ENCODE measurements at regions not wholly inside any gene's neighbourhood (a gene's known extent, or its start where the extent isn't known, plus 50 kb on each side); places are given as distances from the start of the nearest gene placed in this dataset.
"Not testable (repeated sequence)": the region's sequence is repeated elsewhere in the genome, so short reads cannot be mapped to it uniquely, and the experiment has no call there.

DNA sequence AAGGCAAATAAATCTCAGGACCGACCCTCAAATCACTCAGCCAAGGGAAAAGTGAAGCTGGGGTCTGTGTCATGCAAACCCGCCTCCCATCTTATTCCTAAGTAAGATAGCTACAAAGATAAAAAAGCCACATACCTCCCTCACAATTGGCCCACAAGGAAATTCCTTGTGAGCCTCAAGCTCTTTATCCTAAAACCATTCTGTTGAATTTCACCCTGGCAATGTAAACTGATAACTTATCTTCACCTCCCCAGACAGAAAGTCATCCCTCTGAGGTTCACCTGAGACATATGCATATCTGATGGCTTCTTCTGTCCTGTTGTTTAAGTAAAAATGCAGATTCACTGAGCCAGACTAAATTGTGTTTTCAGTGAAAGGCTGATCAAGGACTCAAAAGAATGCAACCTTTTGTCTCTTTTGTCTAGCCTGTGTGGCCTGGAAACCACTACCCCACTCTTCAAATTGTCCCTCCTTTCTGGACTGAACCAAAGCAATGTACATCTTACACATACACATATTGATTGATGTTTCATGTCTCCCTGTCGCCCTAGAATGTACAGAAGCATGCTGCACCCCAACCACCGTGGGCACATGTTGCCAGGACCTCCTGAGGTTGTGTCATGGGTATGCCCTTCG is 91.3 kb downstream of the MFAP3L start:
- H3K9me3 ChIP-seq (ENCODE audit: control insufficient read depth, low read length) = no peaks in the 10 kb centered on the region
- H3K27me3 ChIP-seq (ENCODE audit: control insufficient read depth, insufficient read depth) = no peaks in the 10 kb centered on the region
- H3K27ac ChIP-seq (ENCODE audit: low read length) = no peak overlapping the region
- DNase-seq = no peak
- WGBS = 74% methylated on average over 5 of the region's 5 CpGs
- intact Hi-C loops (cut with DNase I) = no loop called here
- H3K4me3 ChIP-seq (ENCODE audit: low read length) = no peak overlapping the region
- ATAC-seq = no peak
- H3K4me1 ChIP-seq (ENCODE audit: control insufficient read depth, insufficient read depth, low read length) = no peaks in the 10 kb centered on the region

DNA sequence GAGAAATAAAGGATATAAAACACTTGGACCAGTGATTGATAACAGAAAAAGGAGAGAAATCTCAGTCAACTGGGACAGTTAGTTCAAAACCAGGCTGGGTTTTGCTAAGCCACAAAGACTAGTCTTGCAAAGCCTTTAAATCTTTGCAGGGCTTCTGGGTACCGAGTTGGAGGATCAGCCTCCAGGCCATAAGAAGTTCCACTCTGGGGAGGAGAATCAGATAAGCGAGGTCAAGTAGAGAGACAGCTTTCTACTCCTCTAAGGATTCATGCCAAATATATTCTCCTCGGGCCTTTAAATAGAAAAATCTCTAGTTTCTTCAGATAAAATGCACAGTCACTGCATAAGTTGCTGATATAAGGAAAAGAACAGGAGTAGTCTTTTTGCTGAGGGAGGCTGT is 92.7 kb downstream of the MFAP3L start:
- DNase-seq = no peak
- WGBS = 35% methylated on average over 3 of the region's 3 CpGs
- ATAC-seq = no peak
- Histone ChIP-seq H3K27ac (ENCODE audit: low read length) (no peak overlapping the region), H3K4me3 (ENCODE audit: low read length) (no peak overlapping the region), H3K9me3 (ENCODE audit: control insufficient read depth, low read length) (no peaks in the 10 kb centered on the region), H3K27me3 (ENCODE audit: control insufficient read depth, insufficient read depth) (no peaks in the 10 kb centered on the region), H3K4me1 (ENCODE audit: control insufficient read depth, insufficient read depth, low read length) (no peaks in the 10 kb centered on the region)
- intact Hi-C loops (cut with DNase I) = no loop called here

DNA sequence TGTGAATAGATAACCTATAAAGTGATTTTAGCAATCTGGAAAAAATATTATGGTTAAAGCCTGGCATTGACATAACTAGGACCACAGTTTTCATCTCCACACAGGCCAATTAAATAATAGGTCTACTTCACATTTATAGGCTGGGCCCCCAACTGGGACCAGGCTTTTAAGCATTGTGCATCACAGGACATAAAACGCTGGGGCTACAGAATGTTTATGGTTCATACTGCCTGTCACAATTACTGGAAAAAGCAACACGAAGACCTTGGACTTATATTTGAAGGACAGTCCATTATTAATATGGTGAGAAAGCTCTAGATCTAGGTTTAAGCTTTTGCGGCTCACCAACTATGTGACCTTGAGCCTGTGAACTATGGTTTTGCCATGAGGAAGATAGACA is 94.2 kb downstream of the MFAP3L start:
- no peak overlapping the region for H3K4me3 ChIP-seq (ENCODE audit: low read length)
- no peaks in the 10 kb centered on the region for H3K9me3 ChIP-seq (ENCODE audit: control insufficient read depth, low read length)
- intact Hi-C loops (cut with DNase I) = no loop called here
- no peak overlapping the region for H3K27ac ChIP-seq (ENCODE audit: low read length)
- DNase-seq (no peak), ATAC-seq (no peak)
- 88% methylated on average over 3 of the region's 3 CpGs for WGBS
- H3K4me1 ChIP-seq (ENCODE audit: control insufficient read depth, insufficient read depth, low read length) = no peaks in the 10 kb centered on the region
- no peaks in the 10 kb centered on the region for H3K27me3 ChIP-seq (ENCODE audit: control insufficient read depth, insufficient read depth)

DNA sequence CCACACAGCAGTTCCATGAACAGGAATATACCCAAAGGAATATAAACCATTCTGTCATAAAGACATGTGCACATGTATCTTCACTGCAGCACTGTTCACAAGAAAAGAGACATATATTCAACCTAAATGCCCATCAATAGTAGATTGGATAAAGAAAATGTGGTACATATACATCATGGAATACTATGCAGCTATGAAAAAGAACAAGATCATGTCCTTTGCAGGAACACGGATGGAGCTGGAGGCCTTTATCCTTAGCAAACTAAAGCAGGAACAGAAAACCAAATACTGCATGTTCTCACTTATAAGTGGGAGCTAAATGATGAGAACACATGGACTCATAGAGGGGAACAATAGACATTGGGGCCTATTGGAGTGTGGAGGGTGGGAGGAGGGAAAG is 95.4 kb downstream of the MFAP3L start:
- DNase-seq; H3K27me3 ChIP-seq (ENCODE audit: control insufficient read depth, insufficient read depth); intact Hi-C loops (cut with DNase I); ATAC-seq; H3K4me3 ChIP-seq (ENCODE audit: low read length); H3K9me3 ChIP-seq (ENCODE audit: control insufficient read depth, low read length); H3K4me1 ChIP-seq (ENCODE audit: control insufficient read depth, insufficient read depth, low read length); H3K27ac ChIP-seq (ENCODE audit: low read length): not testable (repeated sequence)
- WGBS = 84% methylated on average over 1 of the region's 1 CpG

DNA sequence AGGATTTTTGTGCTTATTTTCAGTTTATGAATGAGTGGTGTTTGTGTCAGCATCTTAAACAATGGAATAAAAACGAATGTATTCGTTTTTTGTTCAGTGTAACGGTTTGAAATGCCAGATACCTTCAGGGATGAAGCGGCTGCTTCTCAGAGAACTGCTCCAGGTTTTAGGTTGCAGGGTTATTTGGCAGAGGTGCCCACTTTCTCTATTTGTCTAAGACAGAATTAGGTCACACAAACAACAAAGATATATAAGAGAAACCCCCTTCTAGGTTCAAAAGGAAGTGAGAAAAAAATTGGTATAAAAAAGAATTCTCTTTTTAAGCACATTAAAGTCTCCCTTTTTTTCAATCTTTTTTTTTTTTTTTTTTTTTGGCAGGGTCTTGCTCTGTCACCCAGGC is 98.9 kb downstream of the MFAP3L start:
- no peak for DNase-seq
- WGBS = 74% methylated on average over 4 of the region's 4 CpGs
- Histone ChIP-seq H3K4me3 (ENCODE audit: low read length) (no peak overlapping the region), H3K9me3 (ENCODE audit: control insufficient read depth, low read length) (no peaks in the 10 kb centered on the region), H3K27me3 (ENCODE audit: control insufficient read depth, insufficient read depth) (no peaks in the 10 kb centered on the region), H3K4me1 (ENCODE audit: control insufficient read depth, insufficient read depth, low read length) (no peaks in the 10 kb centered on the region), H3K27ac (ENCODE audit: low read length) (no peak overlapping the region)
- ATAC-seq = no peak
- intact Hi-C loops (cut with DNase I) = no loop called here

DNA sequence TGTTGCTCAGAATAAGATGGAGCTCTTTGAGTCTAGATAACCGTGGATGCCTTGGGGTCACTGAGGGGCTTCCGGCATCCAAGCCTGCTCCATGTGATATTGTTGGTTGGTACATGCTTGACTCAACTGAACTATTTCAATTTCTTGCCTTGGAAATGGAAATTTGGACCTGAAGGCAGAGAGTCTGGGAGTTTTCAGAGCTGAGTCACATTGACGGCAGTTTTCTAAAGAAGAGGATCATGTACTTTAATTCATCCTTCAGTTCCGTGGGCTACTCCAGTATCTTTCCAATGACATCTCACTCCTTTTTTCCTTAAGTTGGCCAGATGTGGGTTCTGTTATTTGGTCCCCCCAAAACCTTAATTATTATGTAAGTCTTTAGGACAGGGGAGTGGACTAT is 100.5 kb downstream of the MFAP3L start:
- no peak for ATAC-seq

DNA sequence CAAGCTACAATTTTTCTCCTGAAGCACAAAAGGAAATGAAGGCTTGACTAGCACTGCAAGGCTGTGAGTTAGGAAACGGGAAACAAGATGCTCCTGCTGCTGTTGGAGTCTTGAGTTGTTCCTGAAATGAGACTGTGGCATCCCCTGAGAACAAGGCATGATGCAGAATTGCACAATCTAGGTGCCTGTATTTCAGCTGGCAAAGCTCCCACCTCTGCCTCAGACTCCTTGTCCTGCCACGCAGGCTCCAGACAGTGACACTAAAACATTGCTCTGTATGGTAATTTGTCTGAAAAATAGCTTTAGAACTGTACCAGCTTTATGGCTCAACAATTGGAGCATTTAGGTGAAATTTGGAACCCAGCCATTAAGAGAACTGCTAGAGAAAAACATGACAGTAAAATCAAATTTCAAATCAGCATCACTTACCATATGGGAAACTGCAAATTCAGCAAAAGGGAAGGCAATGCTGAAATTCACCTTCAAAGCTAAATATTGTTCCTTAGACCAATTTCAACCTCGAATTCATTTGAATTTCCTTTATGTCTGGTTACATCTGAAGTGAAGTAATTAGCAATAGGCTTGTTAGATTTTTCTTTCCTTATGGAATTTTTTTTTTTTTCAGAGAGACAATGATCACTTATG is 103.4 kb downstream of the MFAP3L start:
- Histone ChIP-seq H3K4me3 (ENCODE audit: low read length) (no peak overlapping the region), H3K4me1 (ENCODE audit: control insufficient read depth, insufficient read depth, low read length) (no peaks in the 10 kb centered on the region), H3K27ac (ENCODE audit: low read length) (no peak overlapping the region), H3K9me3 (ENCODE audit: control insufficient read depth, low read length) (no peaks in the 10 kb centered on the region), H3K27me3 (ENCODE audit: control insufficient read depth, insufficient read depth) (no peaks in the 10 kb centered on the region)
- ATAC-seq = no peak
- intact Hi-C loops (cut with DNase I) = no loop called here
- WGBS = 49% methylated on average over 3 of the region's 3 CpGs
- no peak for DNase-seq

More for the DNA sequence above, 100.5 kb downstream of the MFAP3L start:
- intact Hi-C loops (cut with DNase I) = no loop called here
- H3K9me3 ChIP-seq (ENCODE audit: control insufficient read depth, low read length) = no peaks in the 10 kb centered on the region
- 88% methylated on average over 4 of the region's 4 CpGs for WGBS
- no peaks in the 10 kb centered on the region for H3K4me1 ChIP-seq (ENCODE audit: control insufficient read depth, insufficient read depth, low read length)
- H3K4me3 ChIP-seq (ENCODE audit: low read length) = no peak overlapping the region
- no peaks in the 10 kb centered on the region for H3K27me3 ChIP-seq (ENCODE audit: control insufficient read depth, insufficient read depth)
- no peak for DNase-seq
- H3K27ac ChIP-seq (ENCODE audit: low read length) = no peak overlapping the region

DNA sequence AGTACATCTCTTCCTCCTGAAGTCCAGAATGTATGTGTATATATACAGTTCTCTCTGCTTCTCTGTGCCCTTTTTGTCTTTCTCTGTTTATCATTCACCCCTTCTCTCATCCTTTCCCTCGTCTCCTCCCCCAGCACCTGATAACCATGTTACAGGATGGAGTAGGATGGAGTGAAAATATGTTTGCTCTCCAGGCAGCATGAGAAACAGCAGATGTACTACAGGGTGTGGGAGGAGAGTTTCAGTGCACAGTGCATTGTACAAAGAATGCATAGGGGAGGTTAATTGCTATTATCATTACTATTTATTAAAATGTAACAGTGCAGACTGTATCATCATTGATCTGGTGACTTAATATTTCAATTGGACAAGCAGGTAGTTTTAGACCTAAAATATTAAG is 104.5 kb downstream of the MFAP3L start:
- intact Hi-C loops (cut with DNase I) = no loop called here
- Histone ChIP-seq H3K9me3 (ENCODE audit: control insufficient read depth, low read length) (no peaks in the 10 kb centered on the region), H3K4me3 (ENCODE audit: low read length) (no peak overlapping the region), H3K27ac (ENCODE audit: low read length) (no peak overlapping the region), H3K4me1 (ENCODE audit: control insufficient read depth, insufficient read depth, low read length) (no peaks in the 10 kb centered on the region), H3K27me3 (ENCODE audit: control insufficient read depth, insufficient read depth) (no peaks in the 10 kb centered on the region)
- DNase-seq (no peak), ATAC-seq (no peak)
- 42% methylated on average over 1 of the region's 1 CpG for WGBS

DNA sequence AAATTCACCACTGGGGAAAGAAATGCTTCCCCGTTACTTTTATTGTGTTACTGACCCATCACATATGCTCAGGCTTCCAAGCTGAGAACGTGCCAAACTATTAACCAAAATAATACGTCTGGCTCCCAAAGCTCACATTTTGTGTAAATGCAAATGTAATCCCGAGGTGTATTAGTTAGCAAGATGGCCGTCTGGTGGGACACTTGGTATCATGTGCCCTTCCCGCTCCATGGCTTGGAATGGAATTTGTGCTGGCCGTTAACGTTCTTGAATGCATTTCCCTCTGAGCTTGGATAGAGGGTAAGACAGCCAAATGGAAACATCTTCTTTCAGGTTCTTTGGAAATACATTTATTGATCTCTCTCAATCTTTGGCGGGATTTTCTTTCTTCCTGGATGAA is 105.0 kb downstream of the MFAP3L start:
- 81% methylated on average over 9 of the region's 9 CpGs for WGBS
- intact Hi-C loops (cut with DNase I) = no loop called here
- no peaks in the 10 kb centered on the region for H3K27me3 ChIP-seq (ENCODE audit: control insufficient read depth, insufficient read depth)

DNA sequence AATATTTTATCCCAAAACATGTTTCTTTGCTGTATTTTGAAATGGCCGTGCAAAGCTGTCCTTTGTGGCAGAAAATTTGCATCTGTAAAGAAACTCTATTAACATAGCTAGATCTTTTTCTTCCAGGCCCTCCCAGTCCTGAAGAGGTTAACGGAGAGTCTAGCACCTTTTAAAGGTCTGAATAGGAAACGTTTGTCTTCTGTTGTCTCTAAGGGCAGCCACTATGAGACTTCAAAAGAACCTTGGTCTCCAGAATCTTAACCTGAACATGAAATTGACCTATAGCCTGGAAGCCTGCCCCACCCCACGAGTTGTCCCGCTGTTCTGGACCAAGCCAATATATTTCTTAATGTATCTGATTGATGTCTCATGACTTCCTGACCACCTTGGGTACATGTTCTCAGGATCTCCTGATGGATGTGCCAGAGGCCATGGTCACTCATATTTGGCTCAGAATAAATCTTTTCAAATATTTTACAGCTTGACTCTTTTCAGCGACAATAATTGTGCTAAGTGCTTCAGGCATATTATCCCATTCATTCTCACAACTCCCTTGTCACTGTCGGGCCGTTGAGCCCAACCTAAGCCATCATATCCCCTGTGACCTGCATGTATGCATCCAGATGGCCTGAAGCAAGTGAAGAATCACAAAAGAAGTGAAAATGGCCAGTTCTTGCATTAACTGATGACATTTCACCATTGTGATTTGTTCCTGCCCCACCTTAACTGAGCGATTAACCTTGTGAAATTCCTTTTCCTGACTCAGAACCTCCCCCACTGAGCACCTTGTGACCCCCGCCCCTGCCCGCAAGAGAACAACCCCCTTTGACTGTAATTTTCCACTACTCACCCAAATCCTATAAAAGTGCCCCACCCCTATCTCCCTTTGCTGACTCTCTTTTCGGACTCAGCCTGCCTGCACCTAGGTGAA is 106.7 kb downstream of the MFAP3L start:
- H3K4me1 ChIP-seq (ENCODE audit: control insufficient read depth, insufficient read depth, low read length); H3K27me3 ChIP-seq (ENCODE audit: control insufficient read depth, insufficient read depth); DNase-seq; H3K27ac ChIP-seq (ENCODE audit: low read length); intact Hi-C loops (cut with DNase I); ATAC-seq; H3K9me3 ChIP-seq (ENCODE audit: control insufficient read depth, low read length); H3K4me3 ChIP-seq (ENCODE audit: low read length): not testable (repeated sequence)
- 63% methylated on average over 12 of the region's 12 CpGs for WGBS

More for the DNA sequence above, 105.0 kb downstream of the MFAP3L start:
- no peaks in the 10 kb centered on the region for H3K9me3 ChIP-seq (ENCODE audit: control insufficient read depth, low read length)
- ATAC-seq (no peak), DNase-seq (no peak)
- no peak overlapping the region for H3K27ac ChIP-seq (ENCODE audit: low read length)
- H3K4me1 ChIP-seq (ENCODE audit: control insufficient read depth, insufficient read depth, low read length) = no peaks in the 10 kb centered on the region
- no peak overlapping the region for H3K4me3 ChIP-seq (ENCODE audit: low read length)

DNA sequence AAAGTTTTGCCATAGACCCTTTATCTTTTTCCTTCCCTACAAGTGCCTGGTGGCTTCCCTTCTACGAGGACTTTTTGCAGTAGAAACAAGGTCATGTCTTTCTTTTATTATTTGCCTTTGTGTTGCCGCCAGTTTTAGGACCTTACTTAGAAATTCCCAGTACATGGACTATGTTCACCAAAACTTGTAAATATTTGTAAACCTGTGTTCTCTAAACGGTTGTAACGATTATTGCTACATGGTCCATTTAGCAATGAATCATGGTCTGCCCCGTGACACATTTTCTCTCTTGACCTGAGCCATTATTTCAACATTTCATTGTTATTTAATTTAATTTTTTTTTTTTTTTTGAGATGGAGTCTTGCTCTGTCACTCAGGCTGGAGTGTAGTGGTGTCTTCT is 110.7 kb downstream of the MFAP3L start:
- no peak for ATAC-seq
- 87% methylated on average over 5 of the region's 5 CpGs for WGBS
- intact Hi-C loops (cut with DNase I) = no loop called here
- H3K4me1 ChIP-seq (ENCODE audit: control insufficient read depth, insufficient read depth, low read length) = no peaks in the 10 kb centered on the region
- H3K4me3 ChIP-seq (ENCODE audit: low read length) = no peak overlapping the region
- no peaks in the 10 kb centered on the region for H3K27me3 ChIP-seq (ENCODE audit: control insufficient read depth, insufficient read depth)
- no peak for DNase-seq
- H3K9me3 ChIP-seq (ENCODE audit: control insufficient read depth, low read length) = no peaks in the 10 kb centered on the region
- H3K27ac ChIP-seq (ENCODE audit: low read length) = no peak overlapping the region
